NCI-H187 treated with DMSO at 0.1 percent for 48 hours (cell line): ENCODE measurements at regions not wholly inside any gene's neighbourhood (a gene's known extent, or its start where the extent isn't known, plus 50 kb on each side); places are given as distances from the start of the nearest gene placed in this dataset.

ENCODE experiments used
- DNase-seq: peaks from one replicate; lab custom pipeline; 2025; lab: John Stamatoyannopoulos, UW

GRCh38 chr10:130623680-130624267 lies 487.6 kb downstream of the GLRX3 start:
- no peak for DNase-seq

GRCh38 chr10:130627346-130628045 lies 491.3 kb downstream of the GLRX3 start:
- no peak for DNase-seq

GRCh38 chr10:130630135-130630534 lies 493.9 kb downstream of the GLRX3 start:
- DNase-seq: no peak

GRCh38 chr10:130631142-130632096 lies 495.2 kb downstream of the GLRX3 start:
- no peak for DNase-seq

- DNase-seq: no peak
Observed at GRCh38 chr10:130634816-130635215, 498.6 kb downstream of the GLRX3 start.

GRCh38 chr10:130635528-130635927 lies 499.3 kb downstream of the GLRX3 start:
- DNase-seq: no peak

GRCh38 chr10:130636313-130636930 lies 500.2 kb downstream of the GLRX3 start:
- no peak for DNase-seq

- no peak for DNase-seq
Observed at GRCh38 chr10:130637089-130637676, 501.0 kb downstream of the GLRX3 start.

GRCh38 chr10:130638991-130639390 lies 502.8 kb downstream of the GLRX3 start:
- DNase-seq: no peak

- no peak for DNase-seq
Observed at GRCh38 chr10:130642926-130643325, 506.7 kb downstream of the GLRX3 start.

- no peak for DNase-seq
Observed at GRCh38 chr10:130647341-130647740, 511.1 kb downstream of the GLRX3 start.

GRCh38 chr10:130648807-130649206 lies 512.6 kb downstream of the GLRX3 start:
- DNase-seq: no peak

- DNase-seq: no peak
Observed at GRCh38 chr10:130652544-130652943, 516.4 kb downstream of the GLRX3 start.

- DNase-seq: no peak
Observed at GRCh38 chr10:130652964-130653578, 516.9 kb downstream of the GLRX3 start.

GRCh38 chr10:130654726-130655125 lies 518.5 kb downstream of the GLRX3 start:
- DNase-seq: no peak

- DNase-seq: no peak
Observed at GRCh38 chr10:130655313-130656186, 519.4 kb downstream of the GLRX3 start.

- no peak for DNase-seq
Observed at GRCh38 chr10:130656187-130656575, 520.0 kb downstream of the GLRX3 start.

- no peak for DNase-seq
Observed at GRCh38 chr10:130656582-130657133, 520.5 kb downstream of the GLRX3 start.

GRCh38 chr10:130658687-130659290 lies 522.6 kb downstream of the GLRX3 start:
- no peak for DNase-seq

- no peak for DNase-seq
Observed at GRCh38 chr10:130659528-130659927, 523.3 kb downstream of the GLRX3 start.
